ENCODE measurements at regions not wholly inside any gene's neighbourhood (a gene's known extent, or its start where the extent isn't known, plus 50 kb on each side); places are given as distances from the start of the nearest gene placed in this dataset.

- no peaks in the 10 kb centered on the region for H3K9me3 ChIP-seq (replicated peaks)
- DNase-seq: no peak
- H3K4me1 ChIP-seq: no peaks in the 10 kb centered on the region
- no peak for TF ChIP-seq CTCF (IDR thresholded peaks at IDR 0.05; ENCODE audit: borderline replicate concordance)
- H3K27me3 ChIP-seq (ENCODE audit: low read depth): peaks cover 3% of the 10 kb centered on the region
- no peaks in the 10 kb centered on the region for H3K36me3 ChIP-seq
- no peak overlapping the region for H3K4me3 ChIP-seq
- no peak overlapping the region for H3K27ac ChIP-seq (replicated peaks)
- intact Hi-C loops (cut with micrococcal nuclease): no loop called here
Observed at GRCh38 chr3:17964108-17964507, 221.7 kb upstream of the TBC1D5 start.

- intact Hi-C loops (cut with micrococcal nuclease): no loop called here
- Histone ChIP-seq H3K27me3 (ENCODE audit: low read depth) (no peaks in the 10 kb centered on the region), H3K4me3 (no peak overlapping the region), H3K36me3 (no peaks in the 10 kb centered on the region), H3K27ac (replicated peaks) (no peak overlapping the region), H3K4me1 (peaks cover 9% of the 10 kb centered on the region), H3K9me3 (replicated peaks) (no peaks in the 10 kb centered on the region)
- TF ChIP-seq CTCF (IDR thresholded peaks at IDR 0.05; ENCODE audit: borderline replicate concordance): no peak
- DNase-seq: no peak
Observed at GRCh38 chr3:17955411-17955810, 213.0 kb upstream of the TBC1D5 start.

- intact Hi-C loops (cut with micrococcal nuclease): no loop called here
- no peaks in the 10 kb centered on the region for H3K9me3 ChIP-seq (replicated peaks)
- TF ChIP-seq CTCF (IDR thresholded peaks at IDR 0.05; ENCODE audit: borderline replicate concordance): no peak
- no peaks in the 10 kb centered on the region for H3K36me3 ChIP-seq
- H3K4me1 ChIP-seq: peaks cover 9% of the 10 kb centered on the region
- no peak overlapping the region for H3K4me3 ChIP-seq
- no peaks in the 10 kb centered on the region for H3K27me3 ChIP-seq (ENCODE audit: low read depth)
- no peak overlapping the region for H3K27ac ChIP-seq (replicated peaks)
- no peak for DNase-seq
Observed at GRCh38 chr3:17954801-17955200, 212.4 kb upstream of the TBC1D5 start.

- Histone ChIP-seq H3K4me3 (no peak overlapping the region), H3K27me3 (ENCODE audit: low read depth) (peaks cover 5% of the 10 kb centered on the region), H3K36me3 (no peaks in the 10 kb centered on the region), H3K9me3 (replicated peaks) (no peaks in the 10 kb centered on the region), H3K27ac (replicated peaks) (no peak overlapping the region), H3K4me1 (peaks cover 17% of the 10 kb centered on the region)
- DNase-seq: no peak
- no peak for TF ChIP-seq CTCF (IDR thresholded peaks at IDR 0.05; ENCODE audit: borderline replicate concordance)
- intact Hi-C loops (cut with micrococcal nuclease): no loop called here
Observed at GRCh38 chr3:17951241-17951640, 208.8 kb upstream of the TBC1D5 start.

GRCh38 chr3:17949101-17949500 lies 206.7 kb upstream of the TBC1D5 start:
- no peak for DNase-seq
- H3K4me3 ChIP-seq: no peak overlapping the region
- H3K27ac ChIP-seq (replicated peaks): no peak overlapping the region
- peaks cover 5% of the 10 kb centered on the region for H3K27me3 ChIP-seq (ENCODE audit: low read depth)
- no peak for TF ChIP-seq CTCF (IDR thresholded peaks at IDR 0.05; ENCODE audit: borderline replicate concordance)
- intact Hi-C loops (cut with micrococcal nuclease): no loop called here
- H3K9me3 ChIP-seq (replicated peaks): no peaks in the 10 kb centered on the region
- peaks cover 31% of the 10 kb centered on the region for H3K4me1 ChIP-seq
- no peaks in the 10 kb centered on the region for H3K36me3 ChIP-seq

- peaks cover 5% of the 10 kb centered on the region for H3K27me3 ChIP-seq (ENCODE audit: low read depth)
- intact Hi-C loops (cut with micrococcal nuclease): no loop called here
- H3K36me3 ChIP-seq: no peaks in the 10 kb centered on the region
- no peaks in the 10 kb centered on the region for H3K9me3 ChIP-seq (replicated peaks)
- H3K4me3 ChIP-seq: no peak overlapping the region
- H3K4me1 ChIP-seq: peaks cover 31% of the 10 kb centered on the region
- no peak overlapping the region for H3K27ac ChIP-seq (replicated peaks)
- no peak for TF ChIP-seq CTCF (IDR thresholded peaks at IDR 0.05; ENCODE audit: borderline replicate concordance)
- no peak for DNase-seq
Observed at GRCh38 chr3:17947833-17948232, 205.4 kb upstream of the TBC1D5 start.
